Stomach (tissue), 8 donors: ENCODE measurements at regions not wholly inside any gene's neighbourhood (a gene's known extent, or its start where the extent isn't known, plus 50 kb on each side); places are given as distances from the start of the nearest gene placed in this dataset.

ENCODE experiments used
- DNase-seq, 2 donors: peaks; one replicate each; pipeline versions ENCODE4 v3.0.0 to v3.0.0-alpha.2; 2013 to 2019
- H3K27ac ChIP-seq, 5 donors: fragments of 200-600 bp in 4 of 5; sonication (generic) in 4 of 5; one replicate each; pipeline ENCODE4 v1.5.1; 2013 to 2019; ENCODE audit warnings: mild to moderate bottlenecking in 1 of 5, moderate library complexity in 1 of 5
- H3K27me3 ChIP-seq, 3 donors: fragments of 200-600 bp; sonication (generic); one replicate each; pipeline ENCODE4 v1.5.1; 2017 to 2019; ENCODE audit warnings: mixed run types in 1 of 3
- H3K36me3 ChIP-seq, 4 donors: fragments of 200-600 bp; sonication (generic); 1 replicate in 3 of 4; 2 replicates in 1 of 4; pipeline ENCODE4 v1.5.1; 2016 to 2019
- H3K4me1 ChIP-seq, 4 donors: fragments of 200-600 bp; sonication (generic); one replicate each; pipeline ENCODE4 v1.5.1; 2016 to 2019
- H3K4me3 ChIP-seq, 4 donors: fragments of 200-600 bp; sonication (generic) in 3 of 4; one replicate each; pipeline ENCODE4 v1.5.1; 2016 to 2019; ENCODE audit warnings: mild to moderate bottlenecking in 1 of 4
- H3K9me3 ChIP-seq, 4 donors: fragments of 200-600 bp; sonication (generic); one replicate each; pipeline ENCODE4 v1.5.1; 2016 to 2019
- EP300 ChIP-seq: sonication (generic); formaldehyde crosslinking; IDR thresholded peaks from one replicate; pipeline ENCODE4 v1.6.1; 2017; ENCODE audit warnings: antibody characterized with exemption
- POLR2A ChIP-seq, 4 donors: fragments of 450-650 bp; IDR thresholded peaks; one replicate each; pipeline ENCODE4 v1.6.1; 2016; ENCODE audit warnings: antibody characterized with exemption in 4 of 4, control low read depth in 2 of 4, mild to moderate bottlenecking in 1 of 4, moderate library complexity in 1 of 4
- POLR2AphosphoS5 ChIP-seq, 3 donors: sonication (generic); formaldehyde crosslinking; IDR thresholded peaks; one replicate each; pipeline ENCODE4 v1.6.1; 2016; ENCODE audit warnings: antibody characterized with exemption in 3 of 3
- WGBS, 5 donors: extraction: QIAGEN DNeasy Blood & Tissue Kit in 3 of 5; methylation state at CpG; one replicate each; pipeline versions ENCODE4 v1.1.5 to v1.1.7; 2013 to 2018; 5-methylcytosine and 5-hydroxymethylcytosine counted together
- intact Hi-C: fragments of 100-400 bp; cut with DNase I; formaldehyde crosslinking; loops from one replicate; pipeline ENCODE4 v1.15.1; 2023; ENCODE audit warnings: low total_unique reads
- TF ChIP-seq, protein P1 (sequence below), 7 experiments: fragments of 450-650 bp in 4 of 7; fragments of 200-600 bp in 3 of 7; sonication (generic) in 3 of 7; IDR thresholded peaks; one replicate each; pipeline ENCODE4 v1.5.1; 2016 to 2019; ENCODE audit warnings: antibody characterized with exemption in 7 of 7, control low read depth in 2 of 7, mild to moderate bottlenecking in 1 of 7
- donor health status: healthy with polysubstance abuse.
- donor health status: Bipolar disorder and iron deficiency.
- donor health status: healthy.

DNA sequence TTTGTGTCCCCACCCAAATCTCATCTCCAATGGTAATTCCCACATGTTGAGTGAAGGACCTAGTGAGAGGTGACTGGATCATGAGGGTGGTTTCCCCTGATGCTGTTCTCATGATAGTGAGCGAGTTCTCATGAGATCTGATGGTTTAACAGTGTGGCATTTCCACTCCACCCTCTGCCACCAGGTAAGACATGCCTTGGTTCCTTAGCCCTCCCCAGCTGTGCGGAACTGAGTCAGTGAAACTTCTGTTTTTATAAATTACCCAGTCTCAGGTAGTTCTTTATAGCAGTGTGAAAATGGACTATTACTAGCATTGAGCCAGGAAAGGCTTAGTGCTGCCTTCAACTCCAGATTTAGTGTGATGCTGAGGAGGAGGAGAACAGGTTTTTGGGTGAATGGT, 222.2 kb downstream of the ADRA2A start:
- Histone ChIP-seq H3K9me3 (no peaks in the 10 kb centered on the region), H3K4me1 (no peaks in the 10 kb centered on the region), H3K27ac (no peak overlapping the region), H3K4me3 (no peak overlapping the region), H3K27me3 (peaks cover 0 to 4% (median 0%) of the 10 kb centered on the region in 3 donors), H3K36me3 (no peaks in the 10 kb centered on the region)
- TF ChIP-seq POLR2AphosphoS5 (IDR thresholded peaks at IDR 0.05) (no peak), POLR2A (IDR thresholded peaks at IDR 0.05) (no peak), EP300 (no peak)
- TF ChIP-seq, protein P1, sequence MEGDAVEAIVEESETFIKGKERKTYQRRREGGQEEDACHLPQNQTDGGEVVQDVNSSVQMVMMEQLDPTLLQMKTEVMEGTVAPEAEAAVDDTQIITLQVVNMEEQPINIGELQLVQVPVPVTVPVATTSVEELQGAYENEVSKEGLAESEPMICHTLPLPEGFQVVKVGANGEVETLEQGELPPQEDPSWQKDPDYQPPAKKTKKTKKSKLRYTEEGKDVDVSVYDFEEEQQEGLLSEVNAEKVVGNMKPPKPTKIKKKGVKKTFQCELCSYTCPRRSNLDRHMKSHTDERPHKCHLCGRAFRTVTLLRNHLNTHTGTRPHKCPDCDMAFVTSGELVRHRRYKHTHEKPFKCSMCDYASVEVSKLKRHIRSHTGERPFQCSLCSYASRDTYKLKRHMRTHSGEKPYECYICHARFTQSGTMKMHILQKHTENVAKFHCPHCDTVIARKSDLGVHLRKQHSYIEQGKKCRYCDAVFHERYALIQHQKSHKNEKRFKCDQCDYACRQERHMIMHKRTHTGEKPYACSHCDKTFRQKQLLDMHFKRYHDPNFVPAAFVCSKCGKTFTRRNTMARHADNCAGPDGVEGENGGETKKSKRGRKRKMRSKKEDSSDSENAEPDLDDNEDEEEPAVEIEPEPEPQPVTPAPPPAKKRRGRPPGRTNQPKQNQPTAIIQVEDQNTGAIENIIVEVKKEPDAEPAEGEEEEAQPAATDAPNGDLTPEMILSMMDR (IDR thresholded peaks at IDR 0.05): no peak
- intact Hi-C loops: no loop called here
- no peak for DNase-seq
- WGBS, 5 donors: 77 to 93% (median 90%) methylated on average over 2 of the region's 2 CpGs

DNA sequence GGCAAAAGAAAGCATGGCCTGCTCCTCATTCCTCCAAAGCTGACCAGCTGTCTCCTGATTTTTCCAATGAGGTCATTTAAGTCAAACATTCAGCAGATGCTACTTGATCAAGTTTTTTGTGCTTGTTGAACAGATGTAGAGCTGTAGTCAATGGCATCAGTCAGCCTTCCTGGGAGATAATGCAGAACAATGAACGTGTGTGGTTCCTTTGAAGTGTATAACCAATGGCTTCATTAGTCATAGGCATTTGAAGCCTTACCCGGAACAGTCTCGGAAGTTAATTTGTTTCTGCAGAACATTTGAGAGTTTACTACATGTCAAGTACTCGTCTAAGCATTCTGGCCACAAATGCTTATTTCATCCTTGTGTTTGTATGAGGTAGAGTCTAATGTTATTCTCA, 227.1 kb downstream of the ADRA2A start:
- H3K36me3 ChIP-seq: no peaks in the 10 kb centered on the region
- TF ChIP-seq EP300: no peak
- no peak for TF ChIP-seq POLR2A (IDR thresholded peaks at IDR 0.05)
- no peak for TF ChIP-seq POLR2AphosphoS5 (IDR thresholded peaks at IDR 0.05)
- TF ChIP-seq, protein P1 (IDR thresholded peaks at IDR 0.05): no peak
- no peaks in the 10 kb centered on the region for H3K4me1 ChIP-seq
- peaks cover 0 to 4% (median 0%) of the 10 kb centered on the region in 3 donors for H3K27me3 ChIP-seq
- no peak overlapping the region for H3K4me3 ChIP-seq
- WGBS, 5 donors: 50 to 65% (median 52%) methylated on average over 4 of the region's 4 CpGs
- H3K27ac ChIP-seq: no peak overlapping the region
- no peaks in the 10 kb centered on the region for H3K9me3 ChIP-seq
- intact Hi-C loops: no loop called here
- DNase-seq: no peak

DNA sequence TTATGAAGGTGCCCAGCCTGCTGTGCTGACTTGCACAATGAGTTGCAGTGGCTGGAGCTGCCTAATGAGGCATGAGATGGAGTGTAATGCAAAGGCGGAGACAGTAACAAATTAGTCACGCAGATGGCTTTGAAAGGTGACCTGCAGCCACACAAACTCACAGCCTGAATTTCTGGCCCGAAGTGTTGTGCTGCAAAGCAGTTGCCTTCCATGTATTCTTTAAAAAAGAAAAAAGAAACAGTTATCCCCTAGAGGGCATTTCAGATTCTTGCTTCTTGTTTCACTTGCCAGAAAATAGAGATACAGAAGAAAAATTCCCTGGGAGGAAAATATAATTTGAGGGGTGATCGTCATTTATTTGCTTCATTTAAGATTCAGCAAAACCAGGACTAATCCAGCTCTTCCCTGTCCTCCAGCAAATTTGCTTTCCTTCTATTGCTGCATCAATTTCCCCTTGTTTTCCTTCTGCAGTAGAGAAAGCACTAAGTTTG, 239.9 kb downstream of the ADRA2A start:
- 41 to 57% (median 47%) methylated on average over 4 of the region's 4 CpGs for WGBS, 5 donors

DNA sequence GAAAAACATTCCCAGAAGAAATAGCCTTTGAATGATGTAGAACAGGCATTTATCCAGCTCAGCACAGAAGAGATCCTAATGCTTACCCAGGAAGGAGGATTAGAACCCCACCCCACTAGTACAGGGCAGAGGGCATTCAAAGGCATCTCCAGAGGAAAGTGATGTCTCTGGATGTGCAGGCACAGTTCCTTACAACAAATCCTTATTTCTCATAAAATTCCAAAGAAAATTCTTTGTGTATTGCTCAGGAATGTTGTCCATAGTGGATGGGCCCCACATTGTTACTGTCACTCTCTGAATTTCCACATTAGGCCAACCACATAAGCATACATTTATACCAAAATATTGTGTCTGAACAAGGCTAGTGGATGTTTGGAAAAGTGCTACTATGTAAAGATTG, 243.0 kb downstream of the ADRA2A start:
- H3K27ac ChIP-seq: no peak overlapping the region
- no peaks in the 10 kb centered on the region for H3K27me3 ChIP-seq
- intact Hi-C loops: no loop called here
- no peaks in the 10 kb centered on the region for H3K4me1 ChIP-seq
- no peaks in the 10 kb centered on the region for H3K36me3 ChIP-seq
- no peak for DNase-seq
- TF ChIP-seq EP300: no peak
- TF ChIP-seq, protein P1 (IDR thresholded peaks at IDR 0.05): no peak
- TF ChIP-seq POLR2AphosphoS5 (IDR thresholded peaks at IDR 0.05): no peak
- no peak for TF ChIP-seq POLR2A (IDR thresholded peaks at IDR 0.05)
- H3K4me3 ChIP-seq: no peak overlapping the region
- no peaks in the 10 kb centered on the region for H3K9me3 ChIP-seq

More for the DNA sequence above, 239.9 kb downstream of the ADRA2A start:
- DNase-seq: peak in 1 of 2 donors; percentile 39
- Histone ChIP-seq H3K27me3 (no peaks in the 10 kb centered on the region), H3K9me3 (no peaks in the 10 kb centered on the region), H3K4me1 (no peaks in the 10 kb centered on the region), H3K36me3 (no peaks in the 10 kb centered on the region), H3K4me3 (no peak overlapping the region), H3K27ac (no peak overlapping the region)
- TF ChIP-seq EP300 (no peak), POLR2AphosphoS5 (IDR thresholded peaks at IDR 0.05) (no peak)
- TF ChIP-seq, protein P1 (IDR thresholded peaks at IDR 0.05): no peak
- intact Hi-C loops: no loop called here
